Hypothalamus (tissue), 51 donors: ENCODE measurements at regions not wholly inside any gene's neighbourhood (a gene's known extent, or its start where the extent isn't known, plus 50 kb on each side); places are given as distances from the start of the nearest gene placed in this dataset.
"Not testable (repeated sequence)": the region's sequence is repeated elsewhere in the genome, so short reads cannot be mapped to it uniquely, and the experiment has no call there.

ENCODE experiments used
- DNase-seq, 51 donors: peaks; one replicate each; lab custom pipeline; 2025; lab: John Stamatoyannopoulos, UW

GRCh38 chr14:50014809-50015430 is 101.5 kb downstream of the VCPKMT start:
- no peak for DNase-seq

- no peak for DNase-seq
These were observed 100.7 kb downstream of the VCPKMT start for GRCh38 chr14:50015716-50016115.

- DNase-seq: no peak
These were observed 98.0 kb downstream of the VCPKMT start for GRCh38 chr14:50018201-50018932.

- DNase-seq: no peak
These were observed 97.5 kb downstream of the VCPKMT start for GRCh38 chr14:50018933-50019210.

GRCh38 chr14:50020184-50020583 is 96.2 kb downstream of the VCPKMT start:
- DNase-seq: no peak

GRCh38 chr14:50020799-50021198 is 95.6 kb downstream of the VCPKMT start:
- DNase-seq: no peak

- no peak for DNase-seq
These were observed 94.9 kb downstream of the VCPKMT start for GRCh38 chr14:50021261-50022031.

GRCh38 chr14:50022661-50023060 is 93.7 kb downstream of the VCPKMT start:
- DNase-seq: no peak

- no peak for DNase-seq
These were observed 92.5 kb downstream of the VCPKMT start for GRCh38 chr14:50023671-50024490.

- DNase-seq: no peak
These were observed 91.3 kb downstream of the VCPKMT start for GRCh38 chr14:50025073-50025472.

- DNase-seq: no peak
These were observed 90.6 kb downstream of the VCPKMT start for GRCh38 chr14:50025776-50026175.

- no peak for DNase-seq
These were observed 90.0 kb downstream of the VCPKMT start for GRCh38 chr14:50026396-50026795.

- DNase-seq: no peak
These were observed 88.6 kb downstream of the VCPKMT start for GRCh38 chr14:50027816-50028215.

GRCh38 chr14:50028458-50028857 is 87.9 kb downstream of the VCPKMT start:
- DNase-seq: no peak

- DNase-seq: no peak
These were observed 86.3 kb downstream of the VCPKMT start for GRCh38 chr14:50030036-50030435.

- not testable (repeated sequence) for DNase-seq
These were observed 85.5 kb downstream of the VCPKMT start for GRCh38 chr14:50030911-50031310.

- DNase-seq: no peak
These were observed 84.6 kb downstream of the VCPKMT start for GRCh38 chr14:50031602-50032313.

- DNase-seq: not testable (repeated sequence)
These were observed 83.8 kb downstream of the VCPKMT start for GRCh38 chr14:50032462-50033167.

- DNase-seq: no peak
These were observed 81.2 kb downstream of the VCPKMT start for GRCh38 chr14:50035214-50035613.

- DNase-seq: no peak
These were observed 80.2 kb downstream of the VCPKMT start for GRCh38 chr14:50036211-50036610.
